Esophagus squamous epithelium (tissue), 5 donors: ENCODE measurements at regions not wholly inside any gene's neighbourhood (a gene's known extent, or its start where the extent isn't known, plus 50 kb on each side); places are given as distances from the start of the nearest gene placed in this dataset.

Experiments used
- DNase-seq: peaks from one replicate; lab custom pipeline; 2025; lab: John Stamatoyannopoulos, UW
- H3K27ac ChIP-seq, 4 donors: fragments of 200-600 bp; sonication (generic); one replicate each; pipeline ENCODE4 v1.5.1; 2016 to 2019; ENCODE audit warnings: mild to moderate bottlenecking in 1 of 4
- H3K27me3 ChIP-seq, 4 donors: fragments of 200-600 bp; sonication (generic); 1 replicate in 3 of 4; 2 replicates in 1 of 4; pipeline versions ENCODE4 v1.5.1 to v1.6.0; 2017 to 2021; ENCODE audit warnings: antibody characterized with exemption in 1 of 4
- H3K36me3 ChIP-seq, 3 donors: fragments of 200-600 bp; sonication (generic); one replicate each; pipeline ENCODE4 v1.5.1; 2016 to 2019
- H3K4me1 ChIP-seq, 3 donors: fragments of 200-600 bp; sonication (generic); one replicate each; pipeline ENCODE4 v1.5.1; 2017 to 2019
- H3K4me3 ChIP-seq, 4 donors: fragments of 200-600 bp; sonication (generic); 1 replicate in 3 of 4; 2 replicates in 1 of 4; pipeline ENCODE4 v1.5.1; 2016 to 2019; ENCODE audit warnings: mild to moderate bottlenecking in 2 of 4, moderate library complexity in 1 of 4
- H3K9me3 ChIP-seq, 3 donors: fragments of 200-600 bp; sonication (generic); one replicate each; pipeline ENCODE4 v1.5.1; 2016 to 2019
- CTCF ChIP-seq, 6 experiments: fragments of 450-650 bp in 4 of 6; fragments of 200-600 bp in 2 of 6; sonication (generic) in 2 of 6; IDR thresholded peaks; one replicate each; pipeline ENCODE4 v1.5.1; 2016 to 2019; ENCODE audit warnings: antibody characterized with exemption in 6 of 6, mild to moderate bottlenecking in 4 of 6, moderate library complexity in 4 of 6
- POLR2A ChIP-seq, 4 donors: fragments of 450-650 bp; IDR thresholded peaks; one replicate each; pipeline ENCODE4 v1.6.1; 2017; ENCODE audit warnings: antibody characterized with exemption in 4 of 4, mild to moderate bottlenecking in 4 of 4, moderate library complexity in 3 of 4
- WGBS, 2 donors: methylation state at CpG; one replicate each; pipeline ENCODE4 v1.1.5; 2018; 5-methylcytosine and 5-hydroxymethylcytosine counted together
- intact Hi-C: fragments of 100-400 bp; cut with DNase I; formaldehyde crosslinking; loops from one replicate; pipeline ENCODE4 v1.15.0; 2022
- donor health status: DM: yes; HTN: yes; CAD: no.

GRCh38 chr13:81305928-81306327 is 965.0 kb upstream of the SPRY2 start:
- TF ChIP-seq CTCF (IDR thresholded peaks at IDR 0.05) (no peak), POLR2A (IDR thresholded peaks at IDR 0.05) (no peak)
- DNase-seq, result no peak
- Histone ChIP-seq H3K4me1 (no peaks in the 10 kb centered on the region), H3K27me3 (no peaks in the 10 kb centered on the region), H3K36me3 (no peaks in the 10 kb centered on the region), H3K9me3 (no peaks in the 10 kb centered on the region), H3K4me3 (no peak overlapping the region), H3K27ac (no peak overlapping the region)
- intact Hi-C loops, result no loop called here

- no peak for DNase-seq
- intact Hi-C loops, result no loop called here
- Histone ChIP-seq H3K27me3 (no peaks in the 10 kb centered on the region), H3K9me3 (no peaks in the 10 kb centered on the region), H3K4me1 (no peaks in the 10 kb centered on the region), H3K4me3 (no peak overlapping the region), H3K36me3 (no peaks in the 10 kb centered on the region), H3K27ac (no peak overlapping the region)
- WGBS, 2 donors, result 70 to 78% methylated on average over 6 of the region's 6 CpGs
- TF ChIP-seq POLR2A (IDR thresholded peaks at IDR 0.05) (no peak), CTCF (IDR thresholded peaks at IDR 0.05) (no peak)
These were observed 963.3 kb upstream of the SPRY2 start for GRCh38 chr13:81304121-81304659.

GRCh38 chr13:81302677-81303076 is 961.8 kb upstream of the SPRY2 start:
- Histone ChIP-seq H3K27ac (no peak overlapping the region), H3K9me3 (no peaks in the 10 kb centered on the region), H3K36me3 (no peaks in the 10 kb centered on the region), H3K4me3 (no peak overlapping the region), H3K27me3 (no peaks in the 10 kb centered on the region), H3K4me1 (no peaks in the 10 kb centered on the region)
- DNase-seq, result no peak
- WGBS, 2 donors, result 69 to 84% methylated on average over 2 of the region's 2 CpGs
- intact Hi-C loops, result no loop called here
- no peak for TF ChIP-seq POLR2A (IDR thresholded peaks at IDR 0.05)

GRCh38 chr13:81302125-81302524 is 961.2 kb upstream of the SPRY2 start:
- no peak overlapping the region for H3K4me3 ChIP-seq
- intact Hi-C loops, result no loop called here
- no peaks in the 10 kb centered on the region for H3K4me1 ChIP-seq
- DNase-seq, result no peak
- H3K9me3 ChIP-seq, result no peaks in the 10 kb centered on the region
- no peaks in the 10 kb centered on the region for H3K36me3 ChIP-seq
- H3K27ac ChIP-seq, result no peak overlapping the region
- no peak for TF ChIP-seq CTCF (IDR thresholded peaks at IDR 0.05)
- TF ChIP-seq POLR2A (IDR thresholded peaks at IDR 0.05), result no peak
- H3K27me3 ChIP-seq, result no peaks in the 10 kb centered on the region

GRCh38 chr13:81295177-81295576 is 954.3 kb upstream of the SPRY2 start:
- Histone ChIP-seq H3K9me3 (no peaks in the 10 kb centered on the region), H3K36me3 (no peaks in the 10 kb centered on the region), H3K4me1 (no peaks in the 10 kb centered on the region), H3K4me3 (no peak overlapping the region), H3K27me3 (no peaks in the 10 kb centered on the region), H3K27ac (no peak overlapping the region)
- TF ChIP-seq POLR2A (IDR thresholded peaks at IDR 0.05) (no peak), CTCF (IDR thresholded peaks at IDR 0.05) (no peak)
- DNase-seq, result no peak
- intact Hi-C loops, result no loop called here

GRCh38 chr13:81293594-81294164 is 952.8 kb upstream of the SPRY2 start:
- Histone ChIP-seq H3K27ac (no peak overlapping the region), H3K4me1 (no peaks in the 10 kb centered on the region), H3K4me3 (no peak overlapping the region), H3K27me3 (no peaks in the 10 kb centered on the region), H3K36me3 (no peaks in the 10 kb centered on the region), H3K9me3 (no peaks in the 10 kb centered on the region)
- WGBS, 2 donors, result 52 to 56% methylated on average over 2 of the region's 2 CpGs
- DNase-seq, result no peak
- intact Hi-C loops, result no loop called here
- TF ChIP-seq CTCF (IDR thresholded peaks at IDR 0.05) (no peak), POLR2A (IDR thresholded peaks at IDR 0.05) (no peak)
